ENCODE measurements at regions not wholly inside any gene's neighbourhood (a gene's known extent, or its start where the extent isn't known, plus 50 kb on each side); places are given as distances from the start of the nearest gene placed in this dataset.

DNA sequence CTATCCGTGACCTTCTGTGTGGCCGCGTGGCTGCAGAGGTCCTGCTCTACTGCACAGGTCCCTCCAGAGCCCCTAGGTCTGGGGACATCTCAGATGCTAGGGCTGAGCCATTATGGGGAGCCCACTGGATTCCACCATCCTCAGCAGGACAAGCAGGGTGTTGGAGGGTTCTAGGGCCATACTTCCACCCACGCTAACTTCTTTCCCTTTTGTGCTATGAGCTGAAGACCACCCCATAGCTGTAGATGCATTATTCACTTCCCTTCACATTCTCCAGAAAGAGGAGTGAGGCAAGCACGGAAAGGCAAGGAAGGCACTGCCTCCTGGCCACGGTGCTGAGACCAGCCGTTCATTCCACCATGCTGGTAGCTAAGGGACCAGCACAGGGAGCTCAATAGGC lies 149.5 kb upstream of the MYCN start:
- TF ChIP-seq, protein P1, sequence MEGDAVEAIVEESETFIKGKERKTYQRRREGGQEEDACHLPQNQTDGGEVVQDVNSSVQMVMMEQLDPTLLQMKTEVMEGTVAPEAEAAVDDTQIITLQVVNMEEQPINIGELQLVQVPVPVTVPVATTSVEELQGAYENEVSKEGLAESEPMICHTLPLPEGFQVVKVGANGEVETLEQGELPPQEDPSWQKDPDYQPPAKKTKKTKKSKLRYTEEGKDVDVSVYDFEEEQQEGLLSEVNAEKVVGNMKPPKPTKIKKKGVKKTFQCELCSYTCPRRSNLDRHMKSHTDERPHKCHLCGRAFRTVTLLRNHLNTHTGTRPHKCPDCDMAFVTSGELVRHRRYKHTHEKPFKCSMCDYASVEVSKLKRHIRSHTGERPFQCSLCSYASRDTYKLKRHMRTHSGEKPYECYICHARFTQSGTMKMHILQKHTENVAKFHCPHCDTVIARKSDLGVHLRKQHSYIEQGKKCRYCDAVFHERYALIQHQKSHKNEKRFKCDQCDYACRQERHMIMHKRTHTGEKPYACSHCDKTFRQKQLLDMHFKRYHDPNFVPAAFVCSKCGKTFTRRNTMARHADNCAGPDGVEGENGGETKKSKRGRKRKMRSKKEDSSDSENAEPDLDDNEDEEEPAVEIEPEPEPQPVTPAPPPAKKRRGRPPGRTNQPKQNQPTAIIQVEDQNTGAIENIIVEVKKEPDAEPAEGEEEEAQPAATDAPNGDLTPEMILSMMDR (IDR thresholded peaks at IDR 0.05 in 4 of 5, conservative IDR thresholded peaks at IDR 0.05 in 1 of 5), result no peak
- TF ChIP-seq POLR2A (IDR thresholded peaks at IDR 0.05), result no peak
